WTC11 (cell line): ENCODE measurements at regions not wholly inside any gene's neighbourhood (a gene's known extent, or its start where the extent isn't known, plus 50 kb on each side); places are given as distances from the start of the nearest gene placed in this dataset.

Experiments used
- ATAC-seq: fragments of 200-7000 bp; cut with Tn5 transposase; 2 replicates; pipeline ENCODE4 v1.10.0; 2021; ENCODE audit warnings: mild to moderate bottlenecking, moderate library complexity
- CTCF ChIA-PET: fragments of 300-600 bp; sonication (Branson Sonifier 250); formaldehyde crosslinking; loops from one replicate; lab custom pipeline; 2021; ENCODE audit warnings: antibody characterized with exemption; lab: Charles Lee
- POLR2A ChIA-PET: fragments of 350-600 bp; sonication (Branson Sonifier 250); formaldehyde crosslinking; loops from one replicate; lab custom pipeline; 2021; ENCODE audit warnings: antibody characterized with exemption; lab: Charles Lee
- DNase-seq: peaks from one replicate; pipeline ENCODE4 v3.0.0; 2021; ENCODE audit warnings: low spot score
- H3K27ac Mint-ChIP-seq: 2 replicates; pipeline ENCODE4 v1.8.0; 2021; ENCODE audit warnings: mixed read lengths
- H3K27me3 Mint-ChIP-seq: 2 replicates; pipeline ENCODE4 v1.8.0; 2021; ENCODE audit warnings: low read depth, mild to moderate bottlenecking, moderate library complexity, mixed read lengths
- H3K36me3 Mint-ChIP-seq: 2 replicates; pipeline ENCODE4 v1.8.0; 2021; ENCODE audit warnings: mixed read lengths
- H3K4me1 Mint-ChIP-seq: 2 replicates; pipeline ENCODE4 v1.8.0; 2022; ENCODE audit warnings: mixed read lengths
- H3K4me3 Mint-ChIP-seq: 2 replicates; pipeline ENCODE4 v1.8.0; 2021; ENCODE audit warnings: mild to moderate bottlenecking, moderate library complexity, mixed read lengths
- H3K9me3 Mint-ChIP-seq: 2 replicates; pipeline ENCODE4 v1.8.0; 2021; ENCODE audit warnings: mixed read lengths
- ARID4B ChIP-seq: sonication (generic); formaldehyde crosslinking; IDR thresholded peaks from 2 replicates; pipeline ENCODE4 v1.8.0; 2023; ENCODE audit warnings: missing genetic modification reagents, mild to moderate bottlenecking, borderline replicate concordance
- ATF1 ChIP-seq: sonication (generic); formaldehyde crosslinking; IDR thresholded peaks from 2 replicates; pipeline ENCODE4 v1.8.1; 2023; ENCODE audit warnings: mild to moderate bottlenecking, moderate library complexity, missing genetic modification reagents
- E2F1 ChIP-seq: sonication (generic); formaldehyde crosslinking; IDR thresholded peaks from 2 replicates; pipeline ENCODE4 v1.8.0; 2022; ENCODE audit warnings: mild to moderate bottlenecking, missing genetic modification reagents
- E2F5 ChIP-seq: sonication (generic); formaldehyde crosslinking; IDR thresholded peaks from 2 replicates; pipeline ENCODE4 v1.8.1; 2022; ENCODE audit warnings: mild to moderate bottlenecking, moderate library complexity, missing genetic modification reagents
- ESRRA ChIP-seq: sonication (generic); formaldehyde crosslinking; IDR thresholded peaks from 2 replicates; pipeline ENCODE4 v1.8.1; 2022; ENCODE audit warnings: mild to moderate bottlenecking, missing genetic modification reagents, borderline replicate concordance
- ETV6 ChIP-seq: sonication (generic); formaldehyde crosslinking; IDR thresholded peaks from 2 replicates; pipeline ENCODE4 v1.8.1; 2022; ENCODE audit warnings: mild to moderate bottlenecking, missing genetic modification reagents
- MYBL2 ChIP-seq: sonication (generic); formaldehyde crosslinking; IDR thresholded peaks from 2 replicates; pipeline ENCODE4 v1.8.1; 2023; ENCODE audit warnings: mild to moderate bottlenecking, moderate library complexity, missing genetic modification reagents
- NFE2L1 ChIP-seq: sonication (generic); formaldehyde crosslinking; IDR thresholded peaks from 2 replicates; pipeline ENCODE4 v1.8.1; 2023; ENCODE audit warnings: missing genetic modification reagents
- NR3C1 ChIP-seq: sonication (generic); formaldehyde crosslinking; conservative IDR thresholded peaks from 2 replicates; pipeline ENCODE4 v1.8.1; 2023; ENCODE audit warnings: low read depth, mild to moderate bottlenecking, missing genetic modification reagents
- RELA ChIP-seq: sonication (generic); formaldehyde crosslinking; IDR thresholded peaks from 2 replicates; pipeline ENCODE4 v1.8.1; 2022; ENCODE audit warnings: missing genetic modification reagents, mild to moderate bottlenecking, borderline replicate concordance
- SOX15 ChIP-seq: fragments of 250-450 bp; sonication (Bioruptor Pico); IDR thresholded peaks from 2 replicates; pipeline ENCODE4 v1.9.0; 2021; ENCODE audit warnings: mild to moderate bottlenecking
- TEAD1 ChIP-seq: sonication (generic); formaldehyde crosslinking; IDR thresholded peaks from 2 replicates; pipeline ENCODE4 v1.8.0; 2022; ENCODE audit warnings: mild to moderate bottlenecking, missing genetic modification reagents
- TEAD4 ChIP-seq: sonication (generic); formaldehyde crosslinking; IDR thresholded peaks from 2 replicates; pipeline ENCODE4 v1.8.0; 2022; ENCODE audit warnings: mild to moderate bottlenecking, missing genetic modification reagents
- ZNF232 ChIP-seq: sonication (generic); formaldehyde crosslinking; IDR thresholded peaks from 2 replicates; pipeline ENCODE4 v1.8.0; 2022; ENCODE audit warnings: mild to moderate bottlenecking, missing genetic modification reagents
- ZNF396 ChIP-seq: fragments of 250-450 bp; sonication (Bioruptor Pico); IDR thresholded peaks from 2 replicates; pipeline ENCODE4 v1.8.0; 2021; ENCODE audit warnings: mild to moderate bottlenecking, moderate library complexity, borderline replicate concordance
- ZNF416 ChIP-seq: fragments of 250-450 bp; sonication (Bioruptor Pico); IDR thresholded peaks from 2 replicates; pipeline ENCODE4 v1.9.0; 2021; ENCODE audit warnings: mild to moderate bottlenecking, inconsistent platforms
- TF ChIP-seq, protein P1 (sequence below): sonication (generic); formaldehyde crosslinking; IDR thresholded peaks from 2 replicates; pipeline ENCODE4 v1.8.1; 2023; ENCODE audit warnings: mild to moderate bottlenecking, missing genetic modification reagents, moderate library complexity
- TF ChIP-seq, protein P2 (sequence below): sonication (generic); formaldehyde crosslinking; IDR thresholded peaks from 2 replicates; pipeline ENCODE4 v1.8.1; 2022; ENCODE audit warnings: mild to moderate bottlenecking, missing genetic modification reagents, moderate library complexity, borderline replicate concordance
- TF ChIP-seq, protein P3 (sequence below): sonication (generic); formaldehyde crosslinking; IDR thresholded peaks from 2 replicates; pipeline ENCODE4 v1.8.0; 2023; ENCODE audit warnings: mild to moderate bottlenecking, missing genetic modification reagents

DNA sequence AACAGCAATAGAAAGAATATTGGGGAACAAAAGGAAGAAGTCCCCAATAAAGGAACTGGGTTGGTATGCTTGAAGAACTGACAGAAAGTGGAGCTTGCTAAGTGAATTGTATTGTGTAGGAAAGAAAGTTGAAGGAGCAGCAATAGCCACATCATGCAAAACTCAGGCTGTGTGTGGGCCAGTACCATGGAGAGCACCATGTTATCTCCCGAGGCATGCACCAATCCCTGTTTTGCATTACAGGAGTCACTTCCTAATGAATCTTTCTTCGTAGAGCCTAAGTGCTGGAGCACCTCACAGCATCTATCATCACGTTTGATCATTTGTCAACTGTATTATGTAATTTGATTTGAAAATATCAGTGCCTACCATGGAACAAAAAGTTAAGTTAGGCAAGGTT is 137.7 kb upstream of the NMUR2 start (continued):
- TF ChIP-seq E2F5 (CRISPR knock-in tag) (no peak), ZNF396 (no peak), E2F1 (CRISPR knock-in tag) (0 out of 2 replicates have a peak, but pooled peaks have one; percentile 53), TEAD1 (peak; percentile 86), ZNF232 (CRISPR knock-in tag) (peak; percentile 89), ARID4B (0 out of 2 replicates have a peak, but pooled peaks have one; percentile 63), NFE2L1 (CRISPR knock-in tag) (peak; percentile 76; the same call in 1 of the 2 replicates), ETV6 (CRISPR knock-in tag) (0 out of 2 replicates have a peak, but pooled peaks have one; percentile 24), TEAD4 (peak; percentile 88; the same call in 1 of the 2 replicates), ZNF416 (CRISPR knock-in tag) (no peak), SOX15 (no peak), ATF1 (CRISPR knock-in tag) (no peak)
- TF ChIP-seq, protein P1, sequence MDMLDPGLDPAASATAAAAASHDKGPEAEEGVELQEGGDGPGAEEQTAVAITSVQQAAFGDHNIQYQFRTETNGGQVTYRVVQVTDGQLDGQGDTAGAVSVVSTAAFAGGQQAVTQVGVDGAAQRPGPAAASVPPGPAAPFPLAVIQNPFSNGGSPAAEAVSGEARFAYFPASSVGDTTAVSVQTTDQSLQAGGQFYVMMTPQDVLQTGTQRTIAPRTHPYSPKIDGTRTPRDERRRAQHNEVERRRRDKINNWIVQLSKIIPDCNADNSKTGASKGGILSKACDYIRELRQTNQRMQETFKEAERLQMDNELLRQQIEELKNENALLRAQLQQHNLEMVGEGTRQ (CRISPR knock-in tag), result no peak
- TF ChIP-seq, protein P2, sequence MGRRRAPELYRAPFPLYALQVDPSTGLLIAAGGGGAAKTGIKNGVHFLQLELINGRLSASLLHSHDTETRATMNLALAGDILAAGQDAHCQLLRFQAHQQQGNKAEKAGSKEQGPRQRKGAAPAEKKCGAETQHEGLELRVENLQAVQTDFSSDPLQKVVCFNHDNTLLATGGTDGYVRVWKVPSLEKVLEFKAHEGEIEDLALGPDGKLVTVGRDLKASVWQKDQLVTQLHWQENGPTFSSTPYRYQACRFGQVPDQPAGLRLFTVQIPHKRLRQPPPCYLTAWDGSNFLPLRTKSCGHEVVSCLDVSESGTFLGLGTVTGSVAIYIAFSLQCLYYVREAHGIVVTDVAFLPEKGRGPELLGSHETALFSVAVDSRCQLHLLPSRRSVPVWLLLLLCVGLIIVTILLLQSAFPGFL, result peak; percentile 78; the same call in 1 of the 2 replicates
- TF ChIP-seq, protein P3, sequence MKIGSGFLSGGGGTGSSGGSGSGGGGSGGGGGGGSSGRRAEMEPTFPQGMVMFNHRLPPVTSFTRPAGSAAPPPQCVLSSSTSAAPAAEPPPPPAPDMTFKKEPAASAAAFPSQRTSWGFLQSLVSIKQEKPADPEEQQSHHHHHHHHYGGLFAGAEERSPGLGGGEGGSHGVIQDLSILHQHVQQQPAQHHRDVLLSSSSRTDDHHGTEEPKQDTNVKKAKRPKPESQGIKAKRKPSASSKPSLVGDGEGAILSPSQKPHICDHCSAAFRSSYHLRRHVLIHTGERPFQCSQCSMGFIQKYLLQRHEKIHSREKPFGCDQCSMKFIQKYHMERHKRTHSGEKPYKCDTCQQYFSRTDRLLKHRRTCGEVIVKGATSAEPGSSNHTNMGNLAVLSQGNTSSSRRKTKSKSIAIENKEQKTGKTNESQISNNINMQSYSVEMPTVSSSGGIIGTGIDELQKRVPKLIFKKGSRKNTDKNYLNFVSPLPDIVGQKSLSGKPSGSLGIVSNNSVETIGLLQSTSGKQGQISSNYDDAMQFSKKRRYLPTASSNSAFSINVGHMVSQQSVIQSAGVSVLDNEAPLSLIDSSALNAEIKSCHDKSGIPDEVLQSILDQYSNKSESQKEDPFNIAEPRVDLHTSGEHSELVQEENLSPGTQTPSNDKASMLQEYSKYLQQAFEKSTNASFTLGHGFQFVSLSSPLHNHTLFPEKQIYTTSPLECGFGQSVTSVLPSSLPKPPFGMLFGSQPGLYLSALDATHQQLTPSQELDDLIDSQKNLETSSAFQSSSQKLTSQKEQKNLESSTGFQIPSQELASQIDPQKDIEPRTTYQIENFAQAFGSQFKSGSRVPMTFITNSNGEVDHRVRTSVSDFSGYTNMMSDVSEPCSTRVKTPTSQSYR, result no peak
- TF ChIP-seq, all 79 proteins: peak for 18

GRCh38 chr5:152546493-152546892 is 141.4 kb upstream of the NMUR2 start:
- ChIA-PET POLR2A (no interaction called here), CTCF (no interaction called here)
- TF ChIP-seq NR3C1 (CRISPR knock-in tag) (no peak), ESRRA (CRISPR knock-in tag) (no peak), RELA (CRISPR knock-in tag) (no peak), ARID4B (no peak), MYBL2 (no peak)

More at GRCh38 chr5:152546493-152546892, 141.4 kb upstream of the NMUR2 start:
- Mint-ChIP-seq H3K4me3 (no peak overlapping the region), H3K9me3 (no peaks in the 10 kb centered on the region), H3K36me3 (no peaks in the 10 kb centered on the region), H3K27me3 (no peaks in the 10 kb centered on the region; the same call in 1 of the 2 replicates), H3K4me1 (no peaks in the 10 kb centered on the region), H3K27ac (no peak overlapping the region)
- DNase-seq, result no peak
- ATAC-seq, result no peak
